GM03348 (cell line): ENCODE measurements at regions not wholly inside any gene's neighbourhood (a gene's known extent, or its start where the extent isn't known, plus 50 kb on each side); places are given as distances from the start of the nearest gene placed in this dataset.
A peak's percentile ranks its signal among the peaks of the same experiment; 100 is the strongest.

Experiments used
- DNase-seq: peaks from one replicate; pipeline ENCODE4 v3.0.0; 2012; ENCODE audit warnings: low spot score

GRCh38 chr3:189557824-189558223 is 73.4 kb upstream of the TP63 start:
- DNase-seq = no peak

GRCh38 chr3:189561256-189561655 is 69.9 kb upstream of the TP63 start:
- no peak for DNase-seq

GRCh38 chr3:189563853-189564563 is 67.2 kb upstream of the TP63 start:
- DNase-seq = peak; percentile 72

- DNase-seq = no peak
These were observed 64.5 kb upstream of the TP63 start for GRCh38 chr3:189566550-189567130.

GRCh38 chr3:189567322-189567721 is 63.9 kb upstream of the TP63 start:
- DNase-seq = no peak

- no peak for DNase-seq
These were observed 63.3 kb upstream of the TP63 start for GRCh38 chr3:189567766-189568420.

- DNase-seq = no peak
These were observed 62.2 kb upstream of the TP63 start for GRCh38 chr3:189568961-189569360.

- no peak for DNase-seq
These were observed 61.7 kb upstream of the TP63 start for GRCh38 chr3:189569473-189569872.

- DNase-seq = no peak
These were observed 60.3 kb upstream of the TP63 start for GRCh38 chr3:189570916-189571315.

- DNase-seq = peak; percentile 35
These were observed 58.9 kb upstream of the TP63 start for GRCh38 chr3:189572249-189572648.

- peak; percentile 30 for DNase-seq
These were observed 58.2 kb upstream of the TP63 start for GRCh38 chr3:189573004-189573403.

GRCh38 chr3:189576486-189576885 is 54.7 kb upstream of the TP63 start:
- DNase-seq = no peak

- DNase-seq = no peak
These were observed 53.9 kb upstream of the TP63 start for GRCh38 chr3:189577050-189577951.

GRCh38 chr3:189580190-189580589 is 51.0 kb upstream of the TP63 start:
- DNase-seq = no peak
